Adrenal gland (tissue), 9 donors: ENCODE measurements at regions not wholly inside any gene's neighbourhood (a gene's known extent, or its start where the extent isn't known, plus 50 kb on each side); places are given as distances from the start of the nearest gene placed in this dataset.

Experiments used
- DNase-seq, 7 donors: peaks; one replicate each; pipeline ENCODE4 v3.0.0-alpha.2; 2019 to 2020
- H3K27ac ChIP-seq, 5 donors: fragments of 200-600 bp; sonication (generic) in 4 of 5; 1 replicate in 3 of 5; 2 replicates in 2 of 5; pipeline versions ENCODE4 v1.5.1 to v1.8.0; 2016 to 2020; ENCODE audit warnings: mild to moderate bottlenecking in 1 of 5
- H3K27me3 ChIP-seq: fragments of 200-600 bp; 2 replicates; pipeline ENCODE4 v1.8.0; 2021
- H3K36me3 ChIP-seq, 2 donors: fragments of 200-600 bp; replicated peaks in 1 of 2; 1 replicate in 1 of 2; 2 replicates in 1 of 2; pipeline versions ENCODE4 v1.5.1 to v1.8.0; 2018 to 2022
- H3K4me1 ChIP-seq, 2 donors: fragments of 200-600 bp; replicated peaks in 1 of 2; 1 replicate in 1 of 2; 2 replicates in 1 of 2; pipeline versions ENCODE4 v1.5.1 to v1.8.0; 2018 to 2021
- H3K4me3 ChIP-seq, 4 donors: fragments of 200-600 bp; sonication (generic) in 3 of 4; one replicate each; pipeline ENCODE4 v1.5.1; 2016 to 2018
- H3K9me3 ChIP-seq, 3 donors: fragments of 200-600 bp; sonication (generic) in 1 of 3; replicated peaks in 1 of 3; 1 replicate in 2 of 3; 2 replicates in 1 of 3; pipeline versions ENCODE4 v1.5.1 to v1.8.0; 2016 to 2021
- POLR2A ChIP-seq, 2 donors: fragments of 450-650 bp; IDR thresholded peaks; one replicate each; pipeline ENCODE4 v1.6.1; 2017; ENCODE audit warnings: antibody characterized with exemption in 2 of 2, mild to moderate bottlenecking in 2 of 2, moderate library complexity in 1 of 2
- WGBS, 4 donors: extraction: QIAGEN DNeasy Blood & Tissue Kit in 2 of 4; methylation state at CpG; one replicate each; pipeline versions ENCODE4 v1.1.5 to v1.1.7; 2013 to 2017; 5-methylcytosine and 5-hydroxymethylcytosine counted together
- intact Hi-C, 2 donors: fragments of 100-400 bp; cut with DNase I; formaldehyde crosslinking; loops; one replicate each; pipeline versions ENCODE4 v1.14.1 to v1.15.0; 2022 to 2023
- TF ChIP-seq, protein P1 (sequence below), 6 experiments: fragments of 450-650 bp in 4 of 6; fragments of 200-600 bp in 2 of 6; sonication (generic) in 1 of 6; IDR thresholded peaks; 1 replicate in 5 of 6; 2 replicates in 1 of 6; pipeline versions ENCODE4 v1.5.1 to v1.8.0; 2016 to 2021; ENCODE audit warnings: antibody characterized with exemption in 6 of 6, mild to moderate bottlenecking in 2 of 6, moderate library complexity in 1 of 6
- donor health status: healthy with polysubstance abuse.
- donor health status: Bipolar disorder and iron deficiency.
- donor health status: DM: yes; HTN: yes; CAD: no.
- donor health status: DM: no; HTN: no; CAD: no.
- donor health status: DM: no; HTN: no; CAD: no.

DNA sequence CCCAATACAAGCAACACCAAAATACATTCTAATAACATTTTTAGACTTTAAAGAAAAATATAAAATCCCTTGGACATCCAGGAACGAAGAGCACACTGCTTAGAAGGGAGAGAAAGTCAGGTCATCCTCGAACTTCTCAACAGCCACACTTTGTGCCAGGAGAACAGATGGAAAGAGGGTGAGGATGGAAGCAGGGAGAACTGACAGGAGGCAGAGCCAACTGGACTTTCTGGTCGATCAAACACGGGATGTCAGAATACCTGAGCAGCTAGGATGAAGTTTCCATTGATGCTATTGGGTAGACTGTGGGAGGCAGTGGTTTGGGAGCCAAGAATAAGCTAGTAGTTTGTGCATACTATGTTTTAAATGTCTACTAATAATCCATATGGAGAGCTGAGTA lies 111.4 kb downstream of the TOMM20 start:
- Histone ChIP-seq H3K4me3 (no peak overlapping the region), H3K9me3 (no peaks in the 10 kb centered on the region), H3K36me3 (no peaks in the 10 kb centered on the region), H3K27me3 (no peaks in the 10 kb centered on the region), H3K27ac (no peak overlapping the region), H3K4me1 (peaks cover under 1 to 12% of the 10 kb centered on the region in 2 donors)
- TF ChIP-seq, protein P1, sequence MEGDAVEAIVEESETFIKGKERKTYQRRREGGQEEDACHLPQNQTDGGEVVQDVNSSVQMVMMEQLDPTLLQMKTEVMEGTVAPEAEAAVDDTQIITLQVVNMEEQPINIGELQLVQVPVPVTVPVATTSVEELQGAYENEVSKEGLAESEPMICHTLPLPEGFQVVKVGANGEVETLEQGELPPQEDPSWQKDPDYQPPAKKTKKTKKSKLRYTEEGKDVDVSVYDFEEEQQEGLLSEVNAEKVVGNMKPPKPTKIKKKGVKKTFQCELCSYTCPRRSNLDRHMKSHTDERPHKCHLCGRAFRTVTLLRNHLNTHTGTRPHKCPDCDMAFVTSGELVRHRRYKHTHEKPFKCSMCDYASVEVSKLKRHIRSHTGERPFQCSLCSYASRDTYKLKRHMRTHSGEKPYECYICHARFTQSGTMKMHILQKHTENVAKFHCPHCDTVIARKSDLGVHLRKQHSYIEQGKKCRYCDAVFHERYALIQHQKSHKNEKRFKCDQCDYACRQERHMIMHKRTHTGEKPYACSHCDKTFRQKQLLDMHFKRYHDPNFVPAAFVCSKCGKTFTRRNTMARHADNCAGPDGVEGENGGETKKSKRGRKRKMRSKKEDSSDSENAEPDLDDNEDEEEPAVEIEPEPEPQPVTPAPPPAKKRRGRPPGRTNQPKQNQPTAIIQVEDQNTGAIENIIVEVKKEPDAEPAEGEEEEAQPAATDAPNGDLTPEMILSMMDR (IDR thresholded peaks at IDR 0.05), result no peak
- no peak for TF ChIP-seq POLR2A (IDR thresholded peaks at IDR 0.05)
- intact Hi-C loops, result no loop called here
- DNase-seq, result peak in 2 of 7 donors; percentile 7 to 29
- WGBS, 4 donors, result 88 to 92% (median 91%) methylated on average over 4 of the region's 4 CpGs

DNA sequence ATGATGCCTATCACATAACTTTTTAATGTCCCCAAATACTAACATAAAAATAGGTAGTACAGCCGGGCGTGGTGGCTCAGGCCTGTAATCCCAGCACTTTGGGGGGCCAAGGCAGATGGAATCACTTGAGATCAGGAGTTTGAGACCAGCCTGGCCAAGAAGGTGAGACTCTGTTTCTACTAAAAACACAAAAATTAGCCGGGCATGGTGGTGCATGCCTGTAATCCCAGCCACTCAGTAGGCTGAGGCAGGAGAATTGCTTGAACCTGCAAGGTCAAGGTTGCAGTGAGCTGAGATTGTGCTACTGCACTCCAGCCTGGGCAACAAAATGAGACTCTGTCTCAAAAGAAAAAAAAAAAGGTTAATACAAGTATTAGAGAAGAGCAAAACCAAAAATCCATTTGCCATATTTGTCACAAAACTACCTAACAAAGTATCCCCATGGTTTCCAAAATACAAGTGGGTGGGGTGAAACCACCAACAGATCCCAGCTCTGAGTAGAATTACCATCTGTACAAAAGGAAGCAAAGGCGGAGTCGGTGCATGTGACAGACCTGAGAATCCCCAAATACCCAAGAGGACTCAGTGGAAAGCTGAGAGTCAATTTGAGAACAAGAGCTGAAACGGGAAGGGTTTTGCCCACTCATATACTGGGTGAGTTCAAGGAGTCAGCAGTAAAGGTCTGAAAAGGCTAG lies 113.2 kb downstream of the TOMM20 start:
- peaks cover 0 to 16% of the 10 kb centered on the region in 2 donors for H3K4me1 ChIP-seq
- intact Hi-C loops, result no loop called here
- 84 to 88% (median 86%) methylated on average over 6 of the region's 6 CpGs for WGBS, 4 donors

DNA sequence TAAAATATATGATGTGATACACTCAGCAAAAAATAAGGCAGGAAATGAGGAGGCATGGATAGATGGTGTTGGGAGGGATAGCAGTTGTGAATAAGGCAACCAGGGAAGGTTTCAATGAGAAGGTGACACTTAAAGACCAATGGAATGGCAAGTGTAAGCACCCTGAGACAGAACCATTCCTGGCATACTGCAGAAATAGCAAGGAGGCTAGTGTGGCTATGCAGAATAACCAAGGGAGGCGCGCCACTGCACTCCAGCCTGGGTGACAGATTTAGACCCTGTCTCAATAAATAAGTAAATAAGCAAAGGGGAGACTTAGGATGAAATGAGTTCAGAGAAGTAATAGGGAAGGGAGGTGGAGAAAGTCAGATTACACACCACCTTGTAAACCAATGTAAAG lies 113.9 kb downstream of the TOMM20 start:
- 91 to 100% (median 98%) methylated on average over 2 of the region's 2 CpGs for WGBS, 4 donors
- Histone ChIP-seq H3K9me3 (no peaks in the 10 kb centered on the region), H3K4me3 (no peak overlapping the region), H3K27ac (no peak overlapping the region), H3K27me3 (no peaks in the 10 kb centered on the region), H3K36me3 (no peaks in the 10 kb centered on the region), H3K4me1 (peaks cover 0 to 16% of the 10 kb centered on the region in 2 donors)
- intact Hi-C loops, result no loop called here
- DNase-seq, result peak in 1 of 7 donors; percentile 1
- TF ChIP-seq, protein P1 (IDR thresholded peaks at IDR 0.05), result no peak
- no peak for TF ChIP-seq POLR2A (IDR thresholded peaks at IDR 0.05)

More for the DNA sequence above, 113.2 kb downstream of the TOMM20 start:
- H3K27me3 ChIP-seq, result no peaks in the 10 kb centered on the region
- peak in 3 of 7 donors; percentile 9 to 35 (median 11) for DNase-seq
- TF ChIP-seq, protein P1 (IDR thresholded peaks at IDR 0.05), result no peak
- TF ChIP-seq POLR2A (IDR thresholded peaks at IDR 0.05), result no peak
- no peak overlapping the region for H3K27ac ChIP-seq
- H3K4me3 ChIP-seq, result no peak overlapping the region
- H3K36me3 ChIP-seq, result no peaks in the 10 kb centered on the region
- no peaks in the 10 kb centered on the region for H3K9me3 ChIP-seq

DNA sequence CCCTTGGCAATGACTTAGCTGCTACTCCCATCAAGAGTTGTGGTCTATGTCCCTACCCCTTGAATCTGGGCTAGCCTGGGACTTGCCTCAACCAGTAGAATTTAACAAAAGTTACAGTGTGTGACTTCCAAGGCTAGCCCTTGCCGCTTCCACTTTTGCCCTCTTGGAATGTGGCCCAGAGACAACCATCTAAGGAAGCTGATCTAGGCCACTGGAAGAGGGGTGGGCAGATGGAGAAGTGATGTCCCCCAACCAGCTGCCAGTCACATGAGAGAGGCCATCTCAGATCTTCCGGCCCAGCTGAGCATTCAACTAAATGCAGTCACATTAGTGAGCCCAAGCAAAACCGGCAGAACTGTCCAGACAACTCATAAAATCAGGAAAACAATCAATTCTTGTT lies 115.1 kb downstream of the TOMM20 start:
- intact Hi-C loops, result no loop called here
- H3K36me3 ChIP-seq, result no peaks in the 10 kb centered on the region
- H3K27ac ChIP-seq, result no peak overlapping the region
- H3K4me1 ChIP-seq, result peaks cover 0 to 16% of the 10 kb centered on the region in 2 donors
- no peak overlapping the region for H3K4me3 ChIP-seq
- TF ChIP-seq, protein P1 (IDR thresholded peaks at IDR 0.05), result no peak
- no peak for TF ChIP-seq POLR2A (IDR thresholded peaks at IDR 0.05)
- no peaks in the 10 kb centered on the region for H3K27me3 ChIP-seq
- H3K9me3 ChIP-seq, result no peaks in the 10 kb centered on the region
- DNase-seq, result peak in 5 of 7 donors; percentile 31 to 59 (median 49)
- WGBS, 4 donors, result 71 to 87% (median 81%) methylated on average over 3 of the region's 3 CpGs
